Calu3 (cell line): ENCODE measurements at regions not wholly inside any gene's neighbourhood (a gene's known extent, or its start where the extent isn't known, plus 50 kb on each side); places are given as distances from the start of the nearest gene placed in this dataset.

Experiments used
- BruUV-seq: library from RNA; stranded (reverse); fragments of 400-500 nt; replicated peaks from 2 replicates; lab custom pipeline; 2021; lab: Mats Ljungman, UMichigan
- CTCF ChIA-PET: fragments of 300-600 bp; sonication (Branson Sonifier 250); formaldehyde crosslinking; loops from one replicate; lab custom pipeline; 2022; ENCODE audit warnings: antibody characterized with exemption; lab: Charles Lee
- DNase-seq: peaks from one replicate; pipeline ENCODE4 v3.0.0; 2022
- H3K27ac Mint-ChIP-seq: one replicate; pipeline ENCODE4 v1.8.0; 2022; ENCODE audit warnings: mixed read lengths; ENCODE audit not compliant: unreplicated experiment
- H3K27me3 Mint-ChIP-seq: one replicate; pipeline ENCODE4 v1.8.0; 2022; ENCODE audit warnings: mixed read lengths; ENCODE audit not compliant: unreplicated experiment
- H3K36me3 Mint-ChIP-seq: one replicate; pipeline ENCODE4 v1.8.0; 2022; ENCODE audit warnings: mild to moderate bottlenecking, moderate library complexity, mixed read lengths; ENCODE audit not compliant: insufficient read depth, unreplicated experiment
- H3K4me1 Mint-ChIP-seq: one replicate; pipeline ENCODE4 v1.8.0; 2022; ENCODE audit warnings: mild to moderate bottlenecking, low read depth, mixed read lengths; ENCODE audit not compliant: unreplicated experiment
- H3K4me3 Mint-ChIP-seq: one replicate; pipeline ENCODE4 v1.8.0; 2022; ENCODE audit warnings: mild to moderate bottlenecking, low read depth, moderate library complexity, mixed read lengths; ENCODE audit not compliant: unreplicated experiment
- H3K9me3 Mint-ChIP-seq: one replicate; pipeline ENCODE4 v1.8.0; 2022; ENCODE audit warnings: low read depth, mixed read lengths; ENCODE audit not compliant: unreplicated experiment
- intact Hi-C: fragments of 100-400 bp; cut with micrococcal nuclease; formaldehyde crosslinking; loops from one replicate; pipeline ENCODE4 v1.10.0; 2022; ENCODE audit not compliant: unreplicated experiment
- TF ChIP-seq, protein P1 (sequence below): fragments of 200-600 bp; IDR thresholded peaks from one replicate; pipeline ENCODE4 v1.8.0; 2022; ENCODE audit warnings: antibody characterized with exemption; ENCODE audit not compliant: unreplicated experiment

DNA sequence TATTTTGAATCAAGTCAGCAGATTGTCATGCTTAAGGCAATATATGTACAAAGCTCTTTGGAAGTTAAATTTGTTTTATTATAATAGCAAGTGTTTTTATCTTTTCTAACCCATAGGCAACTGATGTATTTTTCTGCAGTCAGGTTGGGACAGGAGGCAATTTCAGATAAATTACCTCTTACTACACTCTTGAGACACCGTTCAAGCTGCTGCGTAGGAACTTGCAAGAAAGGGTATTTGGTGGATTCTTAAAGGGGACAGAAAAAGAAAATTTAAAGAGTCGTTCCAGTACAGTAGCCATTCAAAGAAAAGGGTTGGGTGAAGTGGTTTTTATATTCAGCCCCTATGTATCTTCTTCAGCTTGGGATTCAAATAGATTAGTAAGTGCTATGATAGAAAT is 112.4 kb upstream of the APC start:
- CTCF ChIA-PET, result no interaction called here
- Mint-ChIP-seq H3K4me1 (no peaks in the 10 kb centered on the region), H3K27me3 (peaks cover 70% of the 10 kb centered on the region), H3K36me3 (no peaks in the 10 kb centered on the region), H3K9me3 (no peaks in the 10 kb centered on the region), H3K4me3 (no peak overlapping the region), H3K27ac (no peak overlapping the region)
- DNase-seq, result no peak
- intact Hi-C loops, result no loop called here
- TF ChIP-seq, protein P1, sequence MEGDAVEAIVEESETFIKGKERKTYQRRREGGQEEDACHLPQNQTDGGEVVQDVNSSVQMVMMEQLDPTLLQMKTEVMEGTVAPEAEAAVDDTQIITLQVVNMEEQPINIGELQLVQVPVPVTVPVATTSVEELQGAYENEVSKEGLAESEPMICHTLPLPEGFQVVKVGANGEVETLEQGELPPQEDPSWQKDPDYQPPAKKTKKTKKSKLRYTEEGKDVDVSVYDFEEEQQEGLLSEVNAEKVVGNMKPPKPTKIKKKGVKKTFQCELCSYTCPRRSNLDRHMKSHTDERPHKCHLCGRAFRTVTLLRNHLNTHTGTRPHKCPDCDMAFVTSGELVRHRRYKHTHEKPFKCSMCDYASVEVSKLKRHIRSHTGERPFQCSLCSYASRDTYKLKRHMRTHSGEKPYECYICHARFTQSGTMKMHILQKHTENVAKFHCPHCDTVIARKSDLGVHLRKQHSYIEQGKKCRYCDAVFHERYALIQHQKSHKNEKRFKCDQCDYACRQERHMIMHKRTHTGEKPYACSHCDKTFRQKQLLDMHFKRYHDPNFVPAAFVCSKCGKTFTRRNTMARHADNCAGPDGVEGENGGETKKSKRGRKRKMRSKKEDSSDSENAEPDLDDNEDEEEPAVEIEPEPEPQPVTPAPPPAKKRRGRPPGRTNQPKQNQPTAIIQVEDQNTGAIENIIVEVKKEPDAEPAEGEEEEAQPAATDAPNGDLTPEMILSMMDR, result no peak
- no TSS peak for BruUV-seq

DNA sequence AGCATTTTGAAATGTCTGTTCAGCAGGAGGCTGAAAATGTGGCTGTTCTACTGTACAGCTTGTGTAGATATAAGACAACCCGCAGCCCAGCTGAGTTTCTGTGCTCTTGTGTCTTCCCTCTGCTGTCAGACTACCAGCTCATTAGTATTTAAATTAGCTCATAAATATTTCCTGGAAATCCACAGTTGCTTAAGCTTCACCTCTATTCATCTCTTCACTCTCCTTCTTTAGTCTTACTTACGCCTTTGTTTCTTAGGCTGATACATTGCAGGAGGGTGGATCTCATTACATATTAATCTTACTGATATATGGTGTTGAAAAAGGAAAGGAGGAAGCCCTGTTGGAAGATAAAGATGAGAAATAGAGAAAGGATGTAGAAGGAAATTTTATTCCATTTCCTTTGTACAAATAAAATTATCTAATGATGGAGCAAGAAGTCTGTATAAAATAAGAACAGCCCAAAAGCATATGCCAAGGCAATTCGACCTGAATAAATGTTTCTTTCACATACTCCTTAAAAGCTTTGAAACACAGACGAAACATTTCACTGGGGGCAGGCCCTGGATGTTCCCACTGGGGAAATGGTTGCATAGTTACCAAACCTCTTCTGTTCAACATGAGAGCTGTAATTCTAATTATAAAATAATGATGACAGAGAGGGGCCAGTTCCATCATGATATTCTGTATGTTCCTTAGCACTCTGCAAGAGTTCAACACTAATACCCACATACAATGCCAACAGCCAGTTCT is 111.8 kb upstream of the APC start:
- Mint-ChIP-seq H3K4me3 (no peak overlapping the region), H3K36me3 (no peaks in the 10 kb centered on the region), H3K27ac (no peak overlapping the region), H3K9me3 (no peaks in the 10 kb centered on the region), H3K27me3 (peaks cover 76% of the 10 kb centered on the region), H3K4me1 (no peaks in the 10 kb centered on the region)
- TF ChIP-seq, protein P1, result no peak
- no TSS peak for BruUV-seq
- no peak for DNase-seq
- CTCF ChIA-PET, result no interaction called here
- intact Hi-C loops, result no loop called here

DNA sequence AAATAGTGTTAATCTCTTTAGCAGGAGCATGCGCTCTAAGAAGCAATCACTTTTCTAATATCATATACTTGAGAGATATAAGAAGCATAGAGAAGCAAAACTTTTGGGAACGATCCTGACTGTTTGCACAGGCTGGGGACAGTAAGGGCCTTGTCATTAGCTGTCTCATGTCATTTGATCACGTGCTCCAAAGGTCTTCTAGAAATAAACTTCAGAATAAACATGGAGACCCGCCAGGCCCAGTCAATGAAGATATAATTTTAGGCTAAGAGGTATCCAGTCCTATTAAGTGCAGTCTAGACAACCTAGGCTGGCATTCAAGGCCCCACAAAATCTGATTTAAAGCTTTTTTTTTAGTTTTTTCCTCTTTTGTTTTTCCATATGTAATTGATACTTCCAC is 111.0 kb upstream of the APC start:
- H3K4me3 Mint-ChIP-seq, result no peak overlapping the region
- no peaks in the 10 kb centered on the region for H3K36me3 Mint-ChIP-seq
- no peaks in the 10 kb centered on the region for H3K9me3 Mint-ChIP-seq
- peaks cover 83% of the 10 kb centered on the region for H3K27me3 Mint-ChIP-seq
- DNase-seq, result no peak
- CTCF ChIA-PET, result no interaction called here
- H3K4me1 Mint-ChIP-seq, result no peaks in the 10 kb centered on the region
- TF ChIP-seq, protein P1, result no peak
- no TSS peak for BruUV-seq
- no peak overlapping the region for H3K27ac Mint-ChIP-seq
- intact Hi-C loops, result no loop called here

DNA sequence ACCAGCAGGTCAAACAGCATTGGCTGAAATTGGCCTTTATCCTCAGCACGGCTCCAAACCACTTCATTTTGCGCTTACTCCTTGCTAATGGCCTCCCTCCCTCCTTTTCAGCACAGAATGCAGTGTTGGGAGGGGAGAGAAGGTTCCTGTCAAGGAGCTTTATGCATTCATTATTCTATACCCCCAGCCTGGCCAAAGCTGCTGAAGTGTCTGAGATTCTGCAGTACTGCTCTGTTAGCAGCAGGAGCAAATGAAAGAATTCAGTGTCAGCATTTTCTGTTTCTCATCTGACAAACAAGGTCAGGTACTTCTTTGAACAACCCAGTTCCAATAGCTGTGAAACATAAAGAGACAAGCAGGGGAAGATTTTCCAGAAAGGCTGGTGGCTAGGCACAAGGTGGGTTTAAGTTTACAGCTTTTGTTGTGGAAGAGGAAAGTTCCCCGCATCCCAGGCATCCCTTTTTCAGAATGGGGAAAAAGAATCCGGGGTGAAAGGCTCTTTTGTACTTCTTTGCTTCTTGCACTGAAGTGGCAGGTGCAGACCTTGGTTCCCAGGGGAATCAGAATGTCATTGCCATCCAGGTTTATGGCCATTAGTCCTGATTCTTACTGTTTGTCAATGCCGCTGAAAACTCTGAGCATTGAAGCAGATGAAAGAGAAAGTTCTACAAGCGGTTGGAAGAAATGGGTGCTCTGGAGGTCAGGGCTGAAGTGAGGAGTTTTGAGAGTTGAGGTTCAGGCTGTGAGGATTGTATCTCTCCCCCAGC is 109.3 kb upstream of the APC start:
- DNase-seq, result no peak
- no peaks in the 10 kb centered on the region for H3K9me3 Mint-ChIP-seq
- H3K4me1 Mint-ChIP-seq, result no peaks in the 10 kb centered on the region
- BruUV-seq, result no TSS peak
- no peaks in the 10 kb centered on the region for H3K36me3 Mint-ChIP-seq
- no peak overlapping the region for H3K27ac Mint-ChIP-seq
- H3K27me3 Mint-ChIP-seq, result peaks cover 76% of the 10 kb centered on the region
- TF ChIP-seq, protein P1, result no peak
- H3K4me3 Mint-ChIP-seq, result no peak overlapping the region
- intact Hi-C loops, result no loop called here
- CTCF ChIA-PET, result no interaction called here
